OCI-LY1 (cell line): ENCODE measurements at regions not wholly inside any gene's neighbourhood (a gene's known extent, or its start where the extent isn't known, plus 50 kb on each side); places are given as distances from the start of the nearest gene placed in this dataset.

ENCODE experiments used
- H2AFZ ChIP-seq: fragments of 200-600 bp; sonication (generic), shearing (Covaris generic); 2 replicates; pipeline ENCODE4 v1.6.0; 2014; ENCODE audit warnings: antibody characterized with exemption, mild to moderate bottlenecking, low read length
- H3F3A ChIP-seq: fragments of 200-600 bp; sonication (generic), shearing (Covaris generic); 2 replicates; pipeline ENCODE4 v1.6.0; 2014; ENCODE audit warnings: mild to moderate bottlenecking, antibody characterized with exemption, low read length, moderate library complexity; ENCODE audit not compliant: insufficient read depth
- H3K27ac ChIP-seq: fragments of 200-600 bp; sonication (generic); 2 replicates; pipeline ENCODE4 v1.5.1; 2014; ENCODE audit warnings: low read length, mixed run types, mild to moderate bottlenecking, low read depth; ENCODE audit not compliant: poor library complexity, severe bottlenecking
- H3K27me3 ChIP-seq: fragments of 200-600 bp; sonication (generic); 2 replicates; pipeline ENCODE4 v1.6.0; 2014; ENCODE audit warnings: antibody characterized with exemption, mild to moderate bottlenecking, low read length, moderate library complexity; ENCODE audit not compliant: insufficient read depth
- H3K36me3 ChIP-seq: fragments of 200-600 bp; sonication (generic); 2 replicates; pipeline ENCODE4 v1.6.1; 2014; ENCODE audit warnings: mild to moderate bottlenecking, antibody characterized with exemption, low read length, moderate library complexity, mixed read lengths; ENCODE audit not compliant: insufficient read depth
- H3K4me1 ChIP-seq: fragments of 200-600 bp; sonication (generic); 2 replicates; pipeline ENCODE4 v1.5.1; 2014; ENCODE audit warnings: mild to moderate bottlenecking, low read length, moderate library complexity; ENCODE audit not compliant: insufficient read depth, severe bottlenecking
- H3K4me2 ChIP-seq: fragments of 200-600 bp; sonication (generic), shearing (Covaris generic); 2 replicates; pipeline ENCODE4 v1.6.1; 2014; ENCODE audit warnings: low read length
- H3K4me3 ChIP-seq: fragments of 200-600 bp; sonication (generic); 2 replicates; pipeline ENCODE4 v1.5.1; 2014; ENCODE audit warnings: low read length, low read depth, mild to moderate bottlenecking, mixed read lengths; ENCODE audit not compliant: poor library complexity, severe bottlenecking
- H3K79me2 ChIP-seq: fragments of 200-600 bp; shearing (Covaris generic); 2 replicates; pipeline ENCODE4 v1.6.1; 2016; ENCODE audit warnings: mixed run types, low read length, mixed read lengths; ENCODE audit not compliant: insufficient read depth
- H3K9ac ChIP-seq: fragments of 200-600 bp; sonication (generic), shearing (Covaris generic); 2 replicates; pipeline ENCODE4 v1.6.1; 2014; ENCODE audit warnings: mild to moderate bottlenecking, low read length, mixed read lengths
- H3K9me2 ChIP-seq: fragments of 200-600 bp; sonication (generic), shearing (Covaris generic); 2 replicates; pipeline ENCODE4 v1.6.1; 2014; ENCODE audit warnings: low read depth, mild to moderate bottlenecking, low read length, mixed read lengths
- H3K9me3 ChIP-seq: fragments of 200-600 bp; shearing (Covaris generic); 2 replicates; pipeline ENCODE4 v1.6.1; 2014; ENCODE audit warnings: low read length, mixed read lengths
- H4K20me1 ChIP-seq: fragments of 200-600 bp; sonication (generic), shearing (Covaris generic); 2 replicates; pipeline ENCODE4 v1.6.0; 2016; ENCODE audit warnings: mild to moderate bottlenecking, low read length; ENCODE audit not compliant: insufficient read depth
- CTCF ChIP-seq: fragments of 200-600 bp; sonication (generic), shearing (Covaris generic); IDR thresholded peaks from 2 replicates; pipeline ENCODE4 v1.5.1; 2017; ENCODE audit warnings: mild to moderate bottlenecking, antibody characterized with exemption, low read length, moderate library complexity, mixed read lengths
- EZH2 ChIP-seq: fragments of 200-600 bp; sonication (generic), shearing (Covaris generic); IDR thresholded peaks from 2 replicates; pipeline ENCODE4 v1.8.0; 2017; ENCODE audit warnings: borderline replicate concordance, mixed run types, mild to moderate bottlenecking, antibody characterized with exemption, low read length, moderate library complexity, mixed read lengths

DNA sequence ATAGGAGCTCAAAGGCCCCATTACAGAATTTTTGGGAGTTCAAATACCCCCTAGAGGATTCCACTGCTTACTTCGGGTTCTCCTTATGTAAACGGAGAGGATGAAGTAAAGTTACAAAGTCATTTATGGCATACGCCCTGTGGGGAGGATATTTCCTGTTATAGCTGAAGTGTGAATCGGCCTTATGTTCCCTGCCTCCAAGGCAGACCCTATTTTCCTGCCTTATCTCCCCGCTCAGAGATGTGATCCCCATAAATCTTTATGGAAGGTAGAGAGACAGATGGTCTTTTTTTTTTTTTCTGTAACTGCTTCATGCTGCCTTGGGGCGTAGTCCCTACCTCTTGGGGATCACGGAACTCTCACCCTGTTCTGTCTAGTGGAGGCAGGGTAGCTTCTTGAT lies 56.0 kb upstream of the DHX15 start:
- Histone ChIP-seq H3K4me3 (no peak overlapping the region), H2AFZ (no peak overlapping the region), H3K27ac (no peak overlapping the region), H3K9me3 (no peaks in the 10 kb centered on the region), H3K4me1 (no peaks in the 10 kb centered on the region), H3K4me2 (no peak overlapping the region), H3K79me2 (no peaks in the 10 kb centered on the region), H3K9me2 (no peaks in the 10 kb centered on the region), H3K9ac (no peak overlapping the region), H3K27me3 (no peaks in the 10 kb centered on the region), H4K20me1 (no peaks in the 10 kb centered on the region), H3F3A (no peaks in the 10 kb centered on the region), H3K36me3 (no peaks in the 10 kb centered on the region)
- TF ChIP-seq CTCF (no peak), EZH2 (no peak)

DNA sequence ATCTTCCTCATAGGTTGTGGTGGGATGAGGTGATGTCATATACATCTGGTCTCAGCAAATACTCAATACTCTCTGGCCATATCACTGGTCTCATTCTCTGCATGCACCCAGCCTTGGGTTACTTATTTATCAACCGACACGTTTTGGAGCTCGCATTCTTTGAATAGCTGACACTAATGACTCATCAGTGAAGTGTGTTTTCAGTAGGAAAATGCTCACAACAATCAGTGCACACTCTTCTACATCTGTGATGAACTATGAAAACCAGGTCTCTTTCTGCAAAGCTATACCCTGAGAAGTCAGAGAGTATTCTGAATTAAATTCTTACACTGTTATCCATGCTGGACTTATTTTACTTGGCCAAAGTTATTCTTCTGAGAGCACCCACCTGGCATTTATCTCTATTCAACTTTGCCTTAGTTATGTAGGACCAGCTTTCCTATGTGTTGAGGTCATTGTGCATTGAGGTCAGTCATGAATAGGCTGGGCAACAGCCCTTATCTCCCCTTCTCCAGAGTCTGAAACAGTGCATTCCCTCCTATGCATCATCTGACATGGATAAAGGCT lies 58.7 kb upstream of the DHX15 start:
- Histone ChIP-seq H3K27me3 (no peaks in the 10 kb centered on the region), H3K9me3 (no peaks in the 10 kb centered on the region), H3K4me2 (no peak overlapping the region), H3K79me2 (no peaks in the 10 kb centered on the region), H4K20me1 (no peaks in the 10 kb centered on the region), H3K4me3 (no peak overlapping the region), H2AFZ (no peak overlapping the region), H3K9ac (no peak overlapping the region), H3K9me2 (no peaks in the 10 kb centered on the region), H3K36me3 (no peaks in the 10 kb centered on the region), H3F3A (no peaks in the 10 kb centered on the region), H3K4me1 (no peaks in the 10 kb centered on the region), H3K27ac (no peak overlapping the region)
- TF ChIP-seq CTCF (no peak), EZH2 (no peak)

- no peaks in the 10 kb centered on the region for H4K20me1 ChIP-seq
- H3F3A ChIP-seq = no peaks in the 10 kb centered on the region
- no peaks in the 10 kb centered on the region for H3K9me2 ChIP-seq
- no peak overlapping the region for H3K4me3 ChIP-seq
- H3K9ac ChIP-seq = no peak overlapping the region
- H3K27ac ChIP-seq = no peak overlapping the region
- no peak overlapping the region for H2AFZ ChIP-seq
- no peaks in the 10 kb centered on the region for H3K4me1 ChIP-seq
- no peaks in the 10 kb centered on the region for H3K9me3 ChIP-seq
- TF ChIP-seq EZH2 (no peak), CTCF (no peak)
- no peaks in the 10 kb centered on the region for H3K27me3 ChIP-seq
- H3K4me2 ChIP-seq = no peak overlapping the region
- H3K79me2 ChIP-seq = no peaks in the 10 kb centered on the region
- no peaks in the 10 kb centered on the region for H3K36me3 ChIP-seq
These were observed 59.6 kb upstream of the DHX15 start for GRCh38 chr4:24643774-24644520.
